Stimulated activated CD4-positive, alpha-beta T cell treated with anti-CD3 and anti-CD28 coated beads, Interleukin-1b, Interleukin-23, amount 100 ng/mL, for 48 hours (primary cell): ENCODE measurements at regions not wholly inside any gene's neighbourhood (a gene's known extent, or its start where the extent isn't known, plus 50 kb on each side); places are given as distances from the start of the nearest gene placed in this dataset.
"Not testable (repeated sequence)": the region's sequence is repeated elsewhere in the genome, so short reads cannot be mapped to it uniquely, and the experiment has no call there.

Source experiments
- DNase-seq: peaks from one replicate; pipeline ENCODE4 v3.0.0-alpha.2; 2020

DNA sequence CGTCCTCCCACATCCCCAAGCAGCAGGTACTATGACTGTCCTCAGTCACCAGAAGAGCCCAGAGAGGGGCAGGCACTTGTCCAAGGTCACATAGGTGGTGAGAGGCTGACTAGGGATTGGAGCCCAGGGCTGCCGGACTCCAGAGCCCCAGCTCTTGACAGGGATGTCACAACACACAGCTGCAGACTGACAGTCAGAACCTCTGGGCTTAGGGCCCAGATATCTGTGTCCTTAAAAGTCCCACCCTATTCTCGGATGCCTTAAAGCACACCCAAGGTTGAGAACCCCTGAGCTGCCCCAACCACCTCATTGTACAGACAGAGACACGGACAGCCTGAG is 622.9 kb downstream of the MATN1 start:
- no peak for DNase-seq

- DNase-seq = no peak
These were observed 623.5 kb downstream of the MATN1 start for GRCh38 chr1:30099587-30100523.

- DNase-seq = not testable (repeated sequence)
These were observed 625.5 kb downstream of the MATN1 start for GRCh38 chr1:30097851-30098250.

GRCh38 chr1:30095451-30096025 is 627.8 kb downstream of the MATN1 start:
- DNase-seq = no peak

- DNase-seq = no peak
These were observed 628.3 kb downstream of the MATN1 start for GRCh38 chr1:30095051-30095450.

- no peak for DNase-seq
These were observed 631.1 kb downstream of the MATN1 start for GRCh38 chr1:30092051-30092858.

DNA sequence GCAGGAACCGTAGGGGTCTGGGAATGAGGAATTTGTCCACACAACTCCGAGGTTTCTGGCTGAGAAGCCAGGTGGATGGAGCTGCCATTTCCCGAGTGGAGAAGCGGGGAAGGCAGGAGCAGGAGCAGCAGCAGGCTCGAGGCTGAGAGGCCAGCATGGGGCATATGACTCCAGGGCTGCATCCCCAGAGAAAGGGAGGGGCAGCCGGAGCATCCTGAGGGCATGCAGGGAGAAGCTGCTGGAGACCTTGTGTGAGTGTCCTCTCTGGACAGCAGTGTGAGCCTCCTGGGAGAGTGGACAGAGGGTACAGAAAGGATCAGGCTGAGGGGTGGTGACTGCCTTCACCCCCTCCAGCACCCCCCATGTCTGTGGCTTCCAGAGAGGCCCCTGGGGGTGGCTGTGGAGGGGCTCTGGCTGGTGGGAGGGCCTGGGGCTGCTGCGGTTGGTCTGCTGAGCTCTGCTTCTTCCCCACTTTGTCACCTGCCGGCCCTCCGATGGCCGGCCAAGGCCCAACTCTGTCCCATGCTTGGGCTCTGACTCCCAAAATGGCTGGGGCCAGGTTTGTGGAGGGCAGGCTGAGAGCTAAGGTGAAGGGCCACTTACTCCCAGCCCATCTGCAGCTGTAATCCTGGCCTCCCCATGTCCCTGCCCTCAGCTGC is 633.1 kb downstream of the MATN1 start:
- no peak for DNase-seq

DNA sequence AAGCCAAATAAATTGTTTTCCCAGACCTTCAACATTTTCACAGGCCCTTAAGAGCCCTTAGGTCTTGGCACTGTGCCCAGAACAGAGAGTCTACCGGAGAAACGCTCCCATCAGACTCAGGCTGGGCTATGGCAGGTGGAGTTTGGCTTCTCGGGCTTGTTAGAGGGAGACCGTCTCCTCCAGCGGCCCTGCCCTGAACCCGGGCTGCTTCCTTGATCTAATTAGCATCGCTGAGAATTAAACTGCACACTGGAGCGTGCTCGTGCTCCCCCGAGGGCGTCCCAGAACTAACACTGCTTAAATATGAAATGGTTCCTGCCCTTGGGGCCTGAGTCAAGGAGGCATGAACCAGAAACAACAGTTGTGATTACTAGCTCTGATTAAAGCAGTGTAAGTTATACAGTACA is 634.4 kb downstream of the MATN1 start:
- DNase-seq = no peak

GRCh38 chr1:30088594-30088993 is 634.8 kb downstream of the MATN1 start:
- no peak for DNase-seq

DNA sequence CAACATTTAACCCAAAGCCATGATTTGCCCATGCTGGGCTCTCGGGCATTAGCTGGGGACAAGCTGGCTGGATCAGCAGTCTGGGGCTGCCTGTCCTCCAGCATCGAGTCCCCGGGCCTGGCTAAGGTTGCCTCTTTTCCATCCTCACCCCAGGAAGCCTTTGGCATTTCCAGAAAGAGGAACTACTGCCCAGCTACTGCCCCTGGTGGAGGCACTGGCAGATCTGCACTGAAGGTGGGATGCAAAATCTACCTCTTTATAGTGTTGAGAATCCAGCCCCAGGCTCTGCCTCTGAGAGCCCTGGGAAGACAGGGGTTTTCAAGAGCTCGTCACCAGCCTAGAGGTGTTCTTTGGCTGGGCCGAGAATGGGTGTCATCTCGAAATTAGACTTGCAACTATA is 635.9 kb downstream of the MATN1 start:
- DNase-seq = no peak

- peak; percentile 32 for DNase-seq
These were observed 637.3 kb downstream of the MATN1 start for GRCh38 chr1:30085811-30086770.

DNA sequence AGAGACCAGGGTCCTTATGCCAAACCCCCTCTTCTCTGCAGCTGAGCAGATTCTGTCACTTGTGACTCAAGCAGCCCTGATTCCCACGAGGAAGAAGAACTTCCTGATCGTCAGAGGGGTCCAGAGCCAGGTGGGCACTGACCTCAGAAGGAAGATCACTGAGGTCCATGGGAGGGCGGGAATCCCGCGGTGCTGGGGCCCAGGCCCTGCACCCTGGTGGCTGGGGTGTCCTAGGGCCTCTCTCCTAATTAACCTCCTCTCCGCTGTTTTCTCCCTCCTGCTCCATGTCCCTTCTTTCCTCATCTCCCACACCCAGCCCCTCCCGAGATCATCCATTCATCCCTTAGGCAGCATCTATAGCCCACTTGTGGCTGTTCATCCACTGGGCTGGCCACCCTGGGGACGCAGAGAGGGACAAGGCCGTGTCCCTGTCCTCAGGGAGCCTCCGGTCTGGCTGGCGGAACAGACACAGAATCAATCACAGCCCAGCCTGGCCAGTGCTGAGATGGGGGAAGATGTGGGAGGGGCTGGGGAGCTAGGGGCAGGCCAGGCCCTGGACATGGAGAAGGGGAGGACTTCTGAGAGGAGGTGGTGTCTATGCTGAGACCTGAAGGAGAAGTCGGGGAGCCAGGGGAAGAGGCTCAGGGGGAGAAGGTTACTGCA is 638.3 kb downstream of the MATN1 start:
- no peak for DNase-seq

GRCh38 chr1:30083800-30084464 is 639.5 kb downstream of the MATN1 start:
- DNase-seq = no peak

DNA sequence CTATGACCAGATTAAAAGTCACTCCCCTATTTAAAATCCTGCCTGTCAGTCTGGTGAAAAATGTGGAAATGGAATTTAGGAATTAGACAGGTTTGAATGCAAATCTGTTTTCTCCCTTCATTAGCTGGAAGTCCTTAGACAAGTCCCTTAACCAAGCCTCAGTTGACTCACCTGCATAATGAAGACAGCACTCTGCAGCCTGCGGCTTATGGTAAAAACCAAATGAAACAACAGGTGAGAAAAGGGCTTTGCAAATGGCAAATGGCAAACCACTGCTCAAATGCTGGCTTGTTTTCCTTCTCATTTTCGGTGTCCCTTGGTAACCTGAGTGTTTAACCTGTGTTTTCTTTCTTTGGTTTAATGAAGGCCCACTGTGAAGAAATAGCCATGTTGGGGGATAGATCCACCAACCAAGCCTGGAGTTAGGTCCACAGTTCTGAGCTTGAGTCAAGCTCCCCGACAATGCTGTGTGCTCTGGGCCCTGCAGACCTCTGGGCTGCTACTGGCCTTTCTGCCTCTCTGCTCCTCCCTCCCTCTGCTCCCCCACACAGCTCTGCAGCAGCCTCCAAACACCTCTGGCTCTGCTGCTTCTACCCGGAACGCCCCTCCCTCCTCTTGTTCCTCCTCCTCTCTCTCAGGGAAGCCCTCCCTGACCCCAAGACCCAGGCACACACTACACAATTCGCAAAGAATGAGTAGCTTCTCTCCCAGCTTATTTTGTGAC is 641.8 kb downstream of the MATN1 start:
- DNase-seq = no peak

GRCh38 chr1:30075916-30076315 is 647.5 kb downstream of the MATN1 start:
- not testable (repeated sequence) for DNase-seq

- DNase-seq = no peak
These were observed 654.5 kb downstream of the MATN1 start for GRCh38 chr1:30068787-30069472.

GRCh38 chr1:30064547-30064946 is 658.8 kb downstream of the MATN1 start:
- DNase-seq = no peak

GRCh38 chr1:30063621-30064280 is 659.6 kb downstream of the MATN1 start:
- DNase-seq = no peak
